Osteocyte (in vitro differentiated cells): ENCODE measurements at regions not wholly inside any gene's neighbourhood (a gene's known extent, or its start where the extent isn't known, plus 50 kb on each side); places are given as distances from the start of the nearest gene placed in this dataset.

Source experiments
- DNase-seq: peaks from one replicate; pipeline ENCODE4 v3.0.0; 2021; ENCODE audit warnings: mixed read lengths; ENCODE audit not compliant: unreplicated experiment; ENCODE audit errors: extremely low spot score
- H3K27ac Mint-ChIP-seq: one replicate; pipeline ENCODE4 v1.8.0; 2021; ENCODE audit warnings: mild to moderate bottlenecking, mixed read lengths; ENCODE audit not compliant: unreplicated experiment
- H3K27me3 Mint-ChIP-seq: one replicate; pipeline ENCODE4 v1.8.0; 2021; ENCODE audit warnings: mixed read lengths; ENCODE audit not compliant: unreplicated experiment
- H3K36me3 Mint-ChIP-seq: one replicate; pipeline ENCODE4 v1.8.0; 2021; ENCODE audit warnings: mixed read lengths; ENCODE audit not compliant: unreplicated experiment
- H3K4me1 Mint-ChIP-seq: one replicate; pipeline ENCODE4 v1.8.0; 2021; ENCODE audit warnings: mixed read lengths; ENCODE audit not compliant: unreplicated experiment
- H3K4me3 Mint-ChIP-seq: one replicate; pipeline ENCODE4 v1.8.0; 2021; ENCODE audit warnings: mild to moderate bottlenecking, moderate library complexity, mixed read lengths; ENCODE audit not compliant: unreplicated experiment
- H3K9me3 Mint-ChIP-seq: one replicate; pipeline ENCODE4 v1.8.0; 2021; ENCODE audit warnings: mixed read lengths; ENCODE audit not compliant: unreplicated experiment
- CTCF ChIP-seq: fragments of 200-600 bp; sonication (generic); IDR thresholded peaks from 2 replicates; pipeline ENCODE4 v1.5.0; 2021; ENCODE audit warnings: antibody characterized with exemption, mild to moderate bottlenecking, moderate library complexity

DNA sequence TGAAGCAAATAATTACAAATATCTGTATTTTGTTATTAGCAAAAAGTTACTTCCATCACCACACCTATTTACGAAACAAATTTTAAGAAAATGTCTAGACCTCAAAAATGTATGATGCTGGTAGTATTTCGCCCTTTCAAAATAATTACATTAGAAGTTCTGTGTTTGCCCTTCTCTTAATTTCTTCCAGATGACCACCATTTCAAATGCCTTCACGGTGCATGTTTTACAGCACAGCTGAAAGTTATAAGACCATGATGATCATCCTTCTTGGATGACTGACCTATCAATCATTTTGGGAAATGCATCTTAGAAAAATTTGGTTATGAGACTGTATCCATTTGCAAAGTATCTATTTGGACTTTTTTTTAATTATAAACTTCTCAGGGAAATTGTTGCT is 390.8 kb downstream of the SLITRK6 start:
- H3K4me3 Mint-ChIP-seq = no peak overlapping the region
- H3K36me3 Mint-ChIP-seq = peaks cover 1% of the 10 kb centered on the region
- H3K27ac Mint-ChIP-seq = no peak overlapping the region
- no peaks in the 10 kb centered on the region for H3K27me3 Mint-ChIP-seq
- no peaks in the 10 kb centered on the region for H3K9me3 Mint-ChIP-seq
- TF ChIP-seq CTCF = no peak
- DNase-seq = no peak
- peaks cover 10% of the 10 kb centered on the region for H3K4me1 Mint-ChIP-seq

GRCh38 chr13:85406269-85406975 is 392.8 kb downstream of the SLITRK6 start:
- TF ChIP-seq CTCF = no peak
- H3K36me3 Mint-ChIP-seq = peaks cover 2% of the 10 kb centered on the region
- no peak for DNase-seq
- H3K4me3 Mint-ChIP-seq = no peak overlapping the region
- peaks cover 4% of the 10 kb centered on the region for H3K9me3 Mint-ChIP-seq
- no peak overlapping the region for H3K27ac Mint-ChIP-seq
- peaks cover 10% of the 10 kb centered on the region for H3K4me1 Mint-ChIP-seq
- H3K27me3 Mint-ChIP-seq = no peaks in the 10 kb centered on the region

DNA sequence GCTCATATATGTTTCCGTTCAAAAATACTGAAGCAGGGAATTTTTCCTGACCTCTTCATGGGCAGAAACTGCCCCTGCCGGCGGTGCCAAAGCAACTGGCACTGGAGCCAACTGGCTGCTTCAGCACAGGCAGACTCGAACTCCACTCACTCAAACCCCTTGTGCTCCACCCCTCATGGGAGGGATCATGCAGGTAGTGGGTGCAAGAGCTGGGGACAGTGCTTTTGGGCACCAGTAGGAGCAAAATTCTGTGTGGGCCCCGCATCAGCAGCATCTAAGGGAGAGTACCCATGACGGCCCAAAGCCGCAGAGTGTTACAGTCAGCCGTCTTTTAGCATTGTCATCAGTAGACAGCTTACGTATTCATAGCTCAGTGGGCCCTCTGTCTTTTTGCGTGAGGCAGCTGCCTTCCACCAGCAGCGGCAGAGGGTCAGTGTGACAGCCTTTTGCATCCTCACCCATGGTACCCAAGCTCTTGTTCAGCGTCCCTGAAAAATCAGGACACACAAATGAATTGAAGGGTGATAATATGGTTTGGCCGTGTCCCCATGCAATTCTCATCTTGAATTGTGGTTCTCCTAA is 393.8 kb downstream of the SLITRK6 start:
- no peak for TF ChIP-seq CTCF

DNA sequence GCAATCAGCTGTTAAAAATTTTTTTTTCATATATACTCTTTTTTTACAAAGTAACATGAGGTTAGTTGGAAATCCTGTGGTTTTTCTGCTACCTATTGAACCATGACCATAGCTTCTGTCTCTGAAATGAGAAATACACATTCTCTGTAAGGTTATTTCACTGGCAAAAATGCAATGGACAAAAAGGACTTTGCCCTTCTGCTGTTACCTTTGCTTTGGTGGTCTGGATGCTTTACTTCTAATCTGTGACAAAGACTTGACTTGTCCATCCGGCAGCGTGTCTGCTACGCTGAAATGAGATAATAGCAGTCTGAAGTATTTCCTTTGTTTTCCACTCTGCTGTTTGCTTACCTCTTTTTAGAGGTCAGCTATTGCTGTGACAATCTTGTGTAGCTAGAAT is 412.8 kb downstream of the SLITRK6 start:
- no peak for DNase-seq
- Mint-ChIP-seq H3K4me3 (no peak overlapping the region), H3K27me3 (no peaks in the 10 kb centered on the region), H3K9me3 (peaks cover 15% of the 10 kb centered on the region), H3K36me3 (no peaks in the 10 kb centered on the region), H3K27ac (no peak overlapping the region), H3K4me1 (peaks cover 14% of the 10 kb centered on the region)
- no peak for TF ChIP-seq CTCF

More for the DNA sequence above, 393.8 kb downstream of the SLITRK6 start:
- H3K4me1 Mint-ChIP-seq = peaks cover 10% of the 10 kb centered on the region
- H3K9me3 Mint-ChIP-seq = peaks cover 4% of the 10 kb centered on the region
- peaks cover 2% of the 10 kb centered on the region for H3K36me3 Mint-ChIP-seq
- no peak overlapping the region for H3K4me3 Mint-ChIP-seq
- H3K27me3 Mint-ChIP-seq = no peaks in the 10 kb centered on the region
- no peak overlapping the region for H3K27ac Mint-ChIP-seq
- no peak for DNase-seq

DNA sequence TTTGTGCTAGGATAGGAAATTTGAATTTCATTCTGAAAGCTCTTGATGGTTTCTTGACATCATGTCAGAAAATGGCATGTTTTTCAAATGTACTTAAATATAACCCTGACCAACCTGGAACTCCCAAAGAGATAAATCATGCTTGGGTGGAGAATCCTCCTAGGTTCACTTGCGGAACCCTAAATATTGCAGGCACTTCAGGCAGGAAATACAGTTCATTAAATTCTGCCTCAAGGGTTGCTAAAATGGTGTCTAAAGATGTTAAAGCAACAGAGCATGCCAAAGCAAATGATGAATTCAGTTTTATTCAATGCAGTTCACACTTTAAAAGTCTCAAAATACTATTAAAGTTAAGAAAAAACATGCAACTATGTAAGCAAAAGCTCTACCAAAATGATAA is 415.9 kb downstream of the SLITRK6 start:
- Mint-ChIP-seq H3K36me3 (no peaks in the 10 kb centered on the region), H3K4me1 (peaks cover 19% of the 10 kb centered on the region), H3K9me3 (peaks cover 12% of the 10 kb centered on the region), H3K27me3 (no peaks in the 10 kb centered on the region), H3K27ac (no peak overlapping the region), H3K4me3 (no peak overlapping the region)
- DNase-seq = no peak
- no peak for TF ChIP-seq CTCF
